Neural crest cell (in vitro differentiated cells): ENCODE measurements at regions not wholly inside any gene's neighbourhood (a gene's known extent, or its start where the extent isn't known, plus 50 kb on each side); places are given as distances from the start of the nearest gene placed in this dataset.

Experiments used
- DNase-seq: peaks from one replicate; pipeline ENCODE4 v3.0.0; 2021; ENCODE audit warnings: low read depth, mixed read lengths, low spot score
- H3K27ac Mint-ChIP-seq: one replicate; pipeline ENCODE4 v1.8.0; 2021; ENCODE audit warnings: mild to moderate bottlenecking, mixed read lengths; ENCODE audit not compliant: unreplicated experiment
- H3K27me3 Mint-ChIP-seq: 2 replicates; pipeline ENCODE4 v1.8.0; 2021; ENCODE audit warnings: low read depth, mild to moderate bottlenecking, mixed read lengths
- H3K36me3 Mint-ChIP-seq: 2 replicates; pipeline ENCODE4 v1.8.0; 2021; ENCODE audit warnings: low read depth, mild to moderate bottlenecking, mixed read lengths
- H3K4me1 Mint-ChIP-seq: 2 replicates; pipeline ENCODE4 v1.8.0; 2021; ENCODE audit warnings: mixed read lengths
- H3K4me3 Mint-ChIP-seq: one replicate; pipeline ENCODE4 v1.8.0; 2021; ENCODE audit warnings: mild to moderate bottlenecking, mixed read lengths
- H3K9me3 Mint-ChIP-seq: 2 replicates; pipeline ENCODE4 v1.8.0; 2021; ENCODE audit warnings: mixed read lengths
- CTCF ChIP-seq: fragments of 200-600 bp; sonication (generic); conservative IDR thresholded peaks from 2 replicates; pipeline ENCODE4 v1.5.0; 2021; ENCODE audit warnings: antibody characterized with exemption, mild to moderate bottlenecking

- no peaks in the 10 kb centered on the region for H3K4me1 Mint-ChIP-seq
- H3K9me3 Mint-ChIP-seq = no peaks in the 10 kb centered on the region
- H3K27me3 Mint-ChIP-seq = no peaks in the 10 kb centered on the region
- no peaks in the 10 kb centered on the region for H3K36me3 Mint-ChIP-seq
- no peak overlapping the region for H3K27ac Mint-ChIP-seq
- H3K4me3 Mint-ChIP-seq = no peak overlapping the region
- DNase-seq = no peak
- no peak for TF ChIP-seq CTCF
These were observed 374.3 kb downstream of the PCDH7 start for GRCh38 chr4:31094474-31094873.

DNA sequence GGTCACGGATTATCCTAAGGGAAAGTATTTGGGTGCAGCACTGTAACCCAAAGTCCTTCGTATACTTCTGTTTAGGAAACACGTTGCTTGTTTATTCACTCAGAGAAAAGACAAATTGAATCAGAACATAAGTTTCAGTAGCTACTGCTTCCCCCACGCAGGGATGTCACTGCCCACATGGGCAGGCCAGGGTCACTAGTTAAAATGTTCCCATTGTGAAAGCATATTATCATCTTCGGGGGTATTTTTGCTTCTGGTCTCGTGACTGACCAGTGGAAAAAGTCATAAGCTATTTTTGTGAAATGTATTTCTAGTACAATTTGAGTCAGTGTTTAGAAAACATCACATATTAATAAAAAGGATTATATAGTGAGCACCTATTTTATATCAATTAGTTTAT is 377.8 kb downstream of the PCDH7 start:
- no peaks in the 10 kb centered on the region for H3K36me3 Mint-ChIP-seq
- no peak overlapping the region for H3K27ac Mint-ChIP-seq
- no peak overlapping the region for H3K4me3 Mint-ChIP-seq
- no peaks in the 10 kb centered on the region for H3K27me3 Mint-ChIP-seq
- H3K9me3 Mint-ChIP-seq = no peaks in the 10 kb centered on the region
- TF ChIP-seq CTCF = no peak
- no peak for DNase-seq
- H3K4me1 Mint-ChIP-seq = no peaks in the 10 kb centered on the region

GRCh38 chr4:31100536-31100935 is 380.4 kb downstream of the PCDH7 start:
- Mint-ChIP-seq H3K9me3 (no peaks in the 10 kb centered on the region), H3K36me3 (no peaks in the 10 kb centered on the region), H3K27me3 (no peaks in the 10 kb centered on the region), H3K4me1 (no peaks in the 10 kb centered on the region), H3K27ac (no peak overlapping the region), H3K4me3 (no peak overlapping the region)
- DNase-seq = no peak
- TF ChIP-seq CTCF = no peak

GRCh38 chr4:31104043-31104442 is 383.9 kb downstream of the PCDH7 start:
- Mint-ChIP-seq H3K4me3 (no peak overlapping the region), H3K27ac (no peak overlapping the region), H3K9me3 (no peaks in the 10 kb centered on the region), H3K4me1 (peaks cover 7% of the 10 kb centered on the region), H3K27me3 (no peaks in the 10 kb centered on the region), H3K36me3 (no peaks in the 10 kb centered on the region)
- TF ChIP-seq CTCF = no peak
- no peak for DNase-seq

GRCh38 chr4:31104577-31104976 is 384.4 kb downstream of the PCDH7 start:
- Mint-ChIP-seq H3K27me3 (no peaks in the 10 kb centered on the region), H3K9me3 (no peaks in the 10 kb centered on the region), H3K36me3 (no peaks in the 10 kb centered on the region), H3K4me3 (no peak overlapping the region), H3K27ac (no peak overlapping the region), H3K4me1 (peaks cover 7% of the 10 kb centered on the region)
- no peak for TF ChIP-seq CTCF
- DNase-seq = no peak

- Mint-ChIP-seq H3K27me3 (no peaks in the 10 kb centered on the region), H3K27ac (peak overlapping the region; percentile 54), H3K9me3 (no peaks in the 10 kb centered on the region), H3K4me1 (peaks cover 7% of the 10 kb centered on the region), H3K36me3 (no peaks in the 10 kb centered on the region), H3K4me3 (no peak overlapping the region)
- no peak for TF ChIP-seq CTCF
- no peak for DNase-seq
These were observed 386.2 kb downstream of the PCDH7 start for GRCh38 chr4:31106419-31106818.
